KMS-11 (cell line): ENCODE measurements at regions not wholly inside any gene's neighbourhood (a gene's known extent, or its start where the extent isn't known, plus 50 kb on each side); places are given as distances from the start of the nearest gene placed in this dataset.
A peak's percentile ranks its signal among the peaks of the same experiment; 100 is the strongest.

ENCODE experiments used
- H2AFZ ChIP-seq: fragments of 200-600 bp; sonication (generic); 2 replicates; pipeline ENCODE4 v1.6.1; 2016; ENCODE audit warnings: antibody characterized with exemption, mixed run types, low read depth
- H3K27ac ChIP-seq: fragments of 200-600 bp; sonication (generic); 2 replicates; pipeline ENCODE4 v1.6.1; 2016; ENCODE audit warnings: mild to moderate bottlenecking, mixed run types
- H3K27me3 ChIP-seq: fragments of 200-600 bp; sonication (generic); 2 replicates; pipeline ENCODE4 v1.6.1; 2017; ENCODE audit warnings: mild to moderate bottlenecking, low read depth, mixed run types, moderate library complexity; ENCODE audit not compliant: insufficient read depth
- H3K36me3 ChIP-seq: fragments of 200-600 bp; sonication (generic); 2 replicates; pipeline ENCODE4 v1.6.1; 2017; ENCODE audit warnings: mild to moderate bottlenecking, mixed run types; ENCODE audit not compliant: insufficient read depth
- H3K4me1 ChIP-seq: fragments of 200-600 bp; sonication (generic); 2 replicates; pipeline ENCODE4 v1.6.1; 2016; ENCODE audit warnings: mild to moderate bottlenecking, low read depth, mixed run types; ENCODE audit not compliant: poor library complexity, severe bottlenecking
- H3K4me2 ChIP-seq: fragments of 200-600 bp; sonication (generic); 2 replicates; pipeline ENCODE4 v1.7.0; 2016; ENCODE audit warnings: mild to moderate bottlenecking, mixed run types
- H3K4me3 ChIP-seq: fragments of 200-600 bp; sonication (generic); IDR thresholded peaks from 2 replicates; pipeline ENCODE4 v1.6.1; 2017; ENCODE audit warnings: low read depth, low read length, mixed read lengths; ENCODE audit not compliant: insufficient read depth
- H3K79me2 ChIP-seq: fragments of 200-600 bp; sonication (generic); 2 replicates; pipeline ENCODE4 v1.6.1; 2016; ENCODE audit warnings: low read depth, mixed run types; ENCODE audit not compliant: insufficient read depth
- H3K9ac ChIP-seq: fragments of 200-600 bp; sonication (generic); 2 replicates; pipeline ENCODE4 v1.6.1; 2016; ENCODE audit warnings: mild to moderate bottlenecking, mixed run types
- H4K20me1 ChIP-seq: fragments of 200-600 bp; sonication (generic); 2 replicates; pipeline ENCODE4 v1.6.1; 2016; ENCODE audit warnings: mild to moderate bottlenecking, mixed run types; ENCODE audit not compliant: insufficient read depth
- TF ChIP-seq, protein P1 (sequence below): fragments of 200-600 bp; sonication (generic); conservative IDR thresholded peaks from 2 replicates; pipeline ENCODE4 v1.6.1; 2017; ENCODE audit warnings: low read depth, mild to moderate bottlenecking, antibody characterized with exemption, low read length, moderate library complexity, mixed read lengths

DNA sequence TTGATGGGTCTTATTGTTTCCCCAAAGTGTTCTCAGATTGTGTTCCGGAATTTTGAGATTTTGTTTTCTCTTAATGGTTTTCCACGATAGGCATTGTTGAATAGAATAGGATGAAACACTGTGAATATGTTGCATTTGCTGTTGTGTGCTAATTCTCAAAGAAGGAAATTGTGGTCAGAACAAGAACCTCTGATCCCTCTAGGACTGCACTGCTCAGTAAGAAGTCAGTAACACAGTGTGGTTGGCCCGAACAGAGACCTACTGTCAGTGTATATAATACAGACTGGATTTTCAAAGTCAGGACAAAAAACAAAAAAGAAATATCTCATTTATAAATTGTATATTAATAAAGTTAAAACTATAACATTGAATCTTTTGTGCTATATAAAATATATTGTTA is 494.8 kb downstream of the MAT2B start:
- Histone ChIP-seq H3K79me2 (no peaks in the 10 kb centered on the region), H3K27ac (no peak overlapping the region), H4K20me1 (no peaks in the 10 kb centered on the region), H3K36me3 (no peaks in the 10 kb centered on the region), H3K4me3 (no peak overlapping the region), H3K4me2 (no peak overlapping the region), H3K9ac (no peak overlapping the region), H3K27me3 (no peaks in the 10 kb centered on the region), H3K4me1 (peaks cover 15% of the 10 kb centered on the region), H2AFZ (no peak overlapping the region)
- TF ChIP-seq, protein P1, sequence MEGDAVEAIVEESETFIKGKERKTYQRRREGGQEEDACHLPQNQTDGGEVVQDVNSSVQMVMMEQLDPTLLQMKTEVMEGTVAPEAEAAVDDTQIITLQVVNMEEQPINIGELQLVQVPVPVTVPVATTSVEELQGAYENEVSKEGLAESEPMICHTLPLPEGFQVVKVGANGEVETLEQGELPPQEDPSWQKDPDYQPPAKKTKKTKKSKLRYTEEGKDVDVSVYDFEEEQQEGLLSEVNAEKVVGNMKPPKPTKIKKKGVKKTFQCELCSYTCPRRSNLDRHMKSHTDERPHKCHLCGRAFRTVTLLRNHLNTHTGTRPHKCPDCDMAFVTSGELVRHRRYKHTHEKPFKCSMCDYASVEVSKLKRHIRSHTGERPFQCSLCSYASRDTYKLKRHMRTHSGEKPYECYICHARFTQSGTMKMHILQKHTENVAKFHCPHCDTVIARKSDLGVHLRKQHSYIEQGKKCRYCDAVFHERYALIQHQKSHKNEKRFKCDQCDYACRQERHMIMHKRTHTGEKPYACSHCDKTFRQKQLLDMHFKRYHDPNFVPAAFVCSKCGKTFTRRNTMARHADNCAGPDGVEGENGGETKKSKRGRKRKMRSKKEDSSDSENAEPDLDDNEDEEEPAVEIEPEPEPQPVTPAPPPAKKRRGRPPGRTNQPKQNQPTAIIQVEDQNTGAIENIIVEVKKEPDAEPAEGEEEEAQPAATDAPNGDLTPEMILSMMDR: no peak

DNA sequence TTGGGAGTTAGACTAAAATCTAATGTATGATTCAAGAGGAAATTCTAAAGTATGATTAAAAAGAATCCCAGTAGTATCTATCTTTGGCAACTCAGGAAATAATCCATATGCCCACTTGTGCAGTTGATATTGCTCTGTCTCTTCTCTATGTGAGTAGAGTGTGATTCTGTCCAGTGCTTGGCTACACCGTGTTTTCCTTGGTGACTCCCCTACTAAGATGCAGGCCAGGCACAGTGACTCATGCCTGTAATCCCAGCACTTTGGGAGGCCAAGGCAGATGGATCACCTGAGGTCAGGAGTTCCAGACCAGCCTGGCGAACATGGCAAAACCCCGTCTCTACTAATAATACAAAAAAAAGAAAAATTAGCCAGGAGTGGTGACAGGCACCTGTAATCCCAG is 495.4 kb downstream of the MAT2B start:
- no peaks in the 10 kb centered on the region for H3K27me3 ChIP-seq
- no peaks in the 10 kb centered on the region for H4K20me1 ChIP-seq
- H3K36me3 ChIP-seq: no peaks in the 10 kb centered on the region
- H3K4me2 ChIP-seq: no peak overlapping the region
- no peak overlapping the region for H3K4me3 ChIP-seq
- no peak overlapping the region for H3K27ac ChIP-seq
- no peak overlapping the region for H3K9ac ChIP-seq
- TF ChIP-seq, protein P1: no peak
- no peak overlapping the region for H2AFZ ChIP-seq
- H3K79me2 ChIP-seq: no peaks in the 10 kb centered on the region
- H3K4me1 ChIP-seq: peaks cover 15% of the 10 kb centered on the region

DNA sequence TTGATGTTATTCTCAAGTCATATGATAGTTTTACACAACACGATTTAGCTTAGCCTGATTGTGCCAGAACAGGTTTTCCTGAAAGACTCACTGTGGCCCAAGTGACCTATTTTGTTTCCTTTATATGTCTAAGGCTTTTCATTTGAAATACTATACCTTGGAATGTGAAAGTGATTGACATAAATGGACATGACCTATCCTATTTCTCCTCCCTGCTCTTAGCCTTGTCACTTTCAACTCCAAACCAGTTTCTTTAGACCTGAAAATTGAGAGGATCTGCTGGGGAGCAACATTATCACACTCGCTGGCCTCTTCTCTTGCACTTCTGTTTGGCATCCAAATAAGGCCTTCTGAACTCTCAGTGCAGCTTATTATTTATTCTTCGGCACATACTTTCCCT is 496.8 kb downstream of the MAT2B start:
- Histone ChIP-seq H4K20me1 (no peaks in the 10 kb centered on the region), H3K9ac (no peak overlapping the region), H3K4me2 (peak overlapping the region; percentile 25; the same call in 1 of the 2 replicates), H3K79me2 (no peaks in the 10 kb centered on the region), H3K27me3 (no peaks in the 10 kb centered on the region), H3K4me1 (peaks cover 15% of the 10 kb centered on the region), H3K4me3 (no peak overlapping the region), H3K27ac (no peak overlapping the region; the same call in 1 of the 2 replicates), H3K36me3 (no peaks in the 10 kb centered on the region), H2AFZ (no peak overlapping the region)
- TF ChIP-seq, protein P1: no peak

DNA sequence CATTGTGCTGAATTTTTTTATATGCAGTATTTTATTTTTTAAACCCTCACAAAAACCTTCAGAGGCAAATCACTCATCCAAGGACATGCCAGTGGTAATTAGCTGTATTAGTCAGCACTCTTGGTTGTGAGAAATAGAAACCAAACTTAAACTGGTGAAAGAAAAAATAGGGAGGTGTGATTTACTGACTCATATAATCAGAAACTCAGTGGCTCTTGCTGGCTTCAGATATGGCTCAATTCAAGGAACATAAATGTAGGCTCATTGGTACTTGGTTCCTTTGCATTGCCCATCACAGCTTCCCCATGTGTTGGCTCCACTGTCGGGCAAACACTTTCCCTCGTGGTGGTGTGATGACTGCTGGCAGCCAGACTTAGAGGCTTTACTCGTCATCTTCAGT is 497.2 kb downstream of the MAT2B start:
- no peaks in the 10 kb centered on the region for H3K36me3 ChIP-seq
- H4K20me1 ChIP-seq: no peaks in the 10 kb centered on the region
- peak overlapping the region; percentile 25; the same call in 1 of the 2 replicates for H3K4me2 ChIP-seq
- H3K79me2 ChIP-seq: no peaks in the 10 kb centered on the region
- no peak overlapping the region for H3K9ac ChIP-seq
- H3K4me1 ChIP-seq: peaks cover 15% of the 10 kb centered on the region
- no peak overlapping the region; the same call in 1 of the 2 replicates for H3K27ac ChIP-seq
- no peaks in the 10 kb centered on the region for H3K27me3 ChIP-seq
- TF ChIP-seq, protein P1: no peak
- H2AFZ ChIP-seq: no peak overlapping the region
- no peak overlapping the region for H3K4me3 ChIP-seq

DNA sequence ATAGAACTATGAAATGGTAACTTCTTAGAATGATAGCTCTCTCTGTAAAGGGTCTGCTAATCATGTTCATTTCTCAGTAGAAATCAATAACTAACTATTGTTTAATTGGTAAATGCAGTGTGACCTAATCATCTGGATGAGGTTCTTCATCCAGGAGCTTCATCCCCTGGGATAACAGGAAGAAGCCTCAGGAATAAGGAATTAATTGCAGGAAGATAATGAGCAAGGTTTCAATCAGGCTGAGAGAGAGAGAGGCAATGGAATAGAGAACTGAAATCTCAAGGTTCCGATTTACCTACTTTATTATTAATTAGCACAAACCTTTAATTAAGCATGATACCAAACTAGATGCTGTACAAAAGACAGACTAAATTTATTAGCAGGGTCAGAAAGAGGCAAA is 499.7 kb downstream of the MAT2B start:
- Histone ChIP-seq H3K4me2 (no peak overlapping the region), H3K36me3 (no peaks in the 10 kb centered on the region), H3K79me2 (no peaks in the 10 kb centered on the region), H2AFZ (no peak overlapping the region), H3K9ac (no peak overlapping the region), H4K20me1 (no peaks in the 10 kb centered on the region), H3K4me1 (peaks cover 15% of the 10 kb centered on the region), H3K27me3 (no peaks in the 10 kb centered on the region), H3K27ac (no peak overlapping the region), H3K4me3 (no peak overlapping the region)
- TF ChIP-seq, protein P1: no peak
